ENCODE measurements at regions not wholly inside any gene's neighbourhood (a gene's known extent, or its start where the extent isn't known, plus 50 kb on each side); places are given as distances from the start of the nearest gene placed in this dataset.
A peak's percentile ranks its signal among the peaks of the same experiment; 100 is the strongest.
"Not testable (repeated sequence)": the region's sequence is repeated elsewhere in the genome, so short reads cannot be mapped to it uniquely, and the experiment has no call there.

GRCh38 chr14:89697281-89698060, 257.1 kb downstream of the EFCAB11 start:
- DNase-seq: no peak

DNA sequence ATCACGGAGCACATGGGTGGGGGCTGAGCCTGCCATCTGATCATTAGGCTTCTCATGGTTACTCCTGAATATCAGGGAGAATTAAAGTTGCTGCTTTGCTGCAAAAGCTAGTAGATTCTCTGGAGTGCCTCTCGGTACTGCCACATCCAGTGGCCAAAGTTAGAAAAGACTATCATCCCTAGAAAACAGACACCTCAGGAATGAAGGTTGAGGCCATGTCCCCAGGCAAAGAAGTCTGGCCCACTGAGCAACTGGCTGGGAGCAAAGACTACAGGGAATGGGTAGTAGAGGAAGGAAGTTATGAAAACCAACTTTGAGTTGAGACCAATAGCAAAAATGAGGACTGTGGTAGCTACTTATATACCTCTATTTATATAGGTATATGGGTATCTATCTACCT, 258.7 kb downstream of the EFCAB11 start:
- no peak for DNase-seq

DNA sequence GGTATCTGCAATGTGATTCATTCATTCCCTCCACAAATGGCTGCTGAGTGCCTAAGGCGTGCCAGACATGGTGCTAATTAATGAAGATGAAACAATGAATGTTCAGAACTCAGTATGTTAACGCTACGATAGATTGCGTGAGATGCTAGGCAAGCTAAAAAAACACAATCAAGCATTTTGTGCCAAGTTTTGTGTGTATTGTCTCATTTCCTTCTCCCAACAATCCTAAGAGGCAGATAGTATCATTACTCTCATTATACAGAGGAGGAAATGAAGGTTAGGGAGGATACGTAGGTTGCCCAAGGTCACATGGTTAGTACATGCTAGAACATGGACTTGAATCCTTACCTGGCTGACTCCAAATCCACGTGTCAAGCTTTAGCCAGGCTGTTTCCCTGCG, 264.4 kb downstream of the EFCAB11 start:
- DNase-seq: no peak

- not testable (repeated sequence) for DNase-seq
These were observed 264.8 kb downstream of the EFCAB11 start for GRCh38 chr14:89689711-89690110.

- DNase-seq: peak in 1 of 2 donors; percentile 15
These were observed 265.9 kb downstream of the EFCAB11 start for GRCh38 chr14:89688507-89689211.

DNA sequence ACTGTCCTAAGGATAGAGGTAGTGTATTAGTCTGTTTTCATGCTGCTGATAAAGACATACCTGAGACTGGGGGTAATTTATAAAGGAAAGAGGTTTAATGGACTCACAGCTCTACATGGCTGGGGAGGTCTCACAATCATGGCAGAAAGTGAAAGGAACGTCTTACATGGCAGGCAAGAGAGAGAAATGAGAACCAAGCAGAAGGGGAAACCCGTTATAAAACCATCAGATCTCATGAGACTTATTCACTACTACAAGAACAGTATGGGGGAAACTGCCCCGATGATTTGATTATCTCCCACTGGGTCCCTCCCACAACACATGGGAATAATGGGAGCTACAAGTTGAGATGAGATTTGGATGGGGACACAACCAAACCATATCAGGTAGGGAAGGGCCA, 267.4 kb downstream of the EFCAB11 start:
- DNase-seq: peak in 1 of 2 donors; percentile 25

DNA sequence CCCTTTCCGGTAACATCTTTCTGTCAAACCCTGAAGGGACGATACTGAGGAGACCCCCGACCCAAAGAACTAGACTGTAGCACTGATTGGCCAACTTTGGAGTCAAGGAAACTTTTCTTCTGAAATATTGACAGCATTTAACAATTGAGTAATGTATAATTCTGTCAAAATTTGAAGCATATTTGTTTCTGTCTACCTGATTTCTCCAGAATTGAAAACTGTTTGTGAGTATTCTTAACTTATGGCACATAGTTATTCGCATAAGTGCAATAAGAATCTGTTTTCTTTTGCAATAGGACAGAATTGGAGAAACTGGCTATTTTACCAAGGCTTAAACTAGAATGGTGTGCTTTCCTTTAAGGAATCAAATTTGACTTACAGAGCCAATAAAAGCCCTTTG, 267.1 kb upstream of the FOXN3 start:
- DNase-seq: no peak

GRCh38 chr14:89681086-89682018, 264.3 kb upstream of the FOXN3 start:
- peak; percentile 48 to 54 for DNase-seq

DNA sequence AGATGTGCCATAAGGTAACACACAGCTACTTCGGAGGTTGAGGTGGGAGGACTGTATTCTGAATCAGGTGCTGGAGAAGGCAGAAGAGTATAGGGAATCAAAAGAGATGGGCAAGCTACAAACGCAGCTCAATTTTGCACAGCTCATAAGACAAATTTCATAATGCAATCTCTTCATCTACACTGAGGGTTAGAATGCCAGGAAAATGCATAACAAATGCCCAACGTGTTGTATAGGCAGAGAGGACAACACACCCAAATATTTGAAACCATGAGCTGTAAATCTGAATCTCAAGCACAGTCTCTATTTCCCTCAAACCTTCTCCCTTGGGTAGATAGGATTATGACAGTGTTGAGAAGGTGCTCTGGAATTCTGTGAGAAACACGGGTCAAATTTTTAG, 263.1 kb upstream of the FOXN3 start:
- DNase-seq: no peak

DNA sequence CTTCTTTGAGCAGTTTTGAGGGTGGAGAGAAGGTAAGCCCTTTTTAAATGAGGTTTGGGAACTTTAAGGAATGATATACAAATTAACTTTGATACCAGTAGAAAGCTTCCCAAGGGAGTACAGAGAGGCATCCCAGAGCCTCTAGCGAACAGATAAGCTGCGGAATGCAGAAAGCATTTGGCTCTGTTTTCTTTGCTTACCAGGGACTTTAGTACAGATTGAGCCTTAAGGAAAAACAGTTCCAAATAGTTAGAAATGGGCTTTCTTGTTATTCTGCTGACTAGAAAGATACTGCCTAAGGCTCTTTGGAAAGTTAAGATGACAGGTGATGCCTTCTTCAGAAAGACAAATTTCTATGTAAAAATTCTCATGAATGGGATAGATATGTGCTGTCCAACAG, 261.7 kb upstream of the FOXN3 start:
- DNase-seq: no peak

- DNase-seq: no peak
These were observed 258.6 kb upstream of the FOXN3 start for GRCh38 chr14:89675590-89675989.

DNA sequence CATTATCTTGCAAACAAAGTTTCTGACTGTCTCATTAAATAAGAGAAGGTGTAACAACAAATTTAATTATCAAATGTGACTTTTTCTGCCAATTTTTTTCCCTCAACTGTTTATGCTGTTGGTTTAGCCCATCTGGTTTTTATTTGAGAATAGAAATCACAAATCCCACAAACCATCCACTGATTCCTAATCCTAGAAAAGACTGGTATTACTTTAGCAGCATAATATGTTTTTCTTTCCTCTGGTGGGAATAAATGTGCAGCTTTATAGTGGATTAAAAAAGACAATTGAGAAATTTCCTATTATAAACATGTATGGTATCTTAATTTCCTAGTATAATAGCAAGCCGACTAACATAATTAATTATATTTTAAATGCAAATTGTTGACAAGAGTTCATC, 257.9 kb upstream of the FOXN3 start:
- DNase-seq: no peak

DNA sequence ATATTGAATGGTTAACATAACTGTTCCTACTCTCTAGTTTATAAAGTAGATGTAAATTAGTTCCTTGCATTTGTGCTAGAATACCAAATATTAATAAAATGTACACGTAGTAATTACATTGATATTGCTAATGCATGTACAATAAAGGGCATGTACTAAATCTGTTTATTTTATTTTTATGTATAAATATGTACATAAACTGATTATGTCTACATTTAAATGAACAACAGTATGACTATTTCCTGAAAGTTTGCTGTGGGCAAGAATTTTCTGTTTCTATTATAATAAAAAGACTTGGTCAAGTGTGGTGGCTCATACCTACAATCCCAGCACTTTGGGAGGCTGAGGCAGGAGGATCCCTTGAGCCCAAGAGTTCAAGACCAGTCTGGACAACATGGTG, 257.2 kb upstream of the FOXN3 start:
- no peak for DNase-seq

GRCh38 chr14:89673512-89674225, 256.6 kb upstream of the FOXN3 start:
- DNase-seq: no peak

DNA sequence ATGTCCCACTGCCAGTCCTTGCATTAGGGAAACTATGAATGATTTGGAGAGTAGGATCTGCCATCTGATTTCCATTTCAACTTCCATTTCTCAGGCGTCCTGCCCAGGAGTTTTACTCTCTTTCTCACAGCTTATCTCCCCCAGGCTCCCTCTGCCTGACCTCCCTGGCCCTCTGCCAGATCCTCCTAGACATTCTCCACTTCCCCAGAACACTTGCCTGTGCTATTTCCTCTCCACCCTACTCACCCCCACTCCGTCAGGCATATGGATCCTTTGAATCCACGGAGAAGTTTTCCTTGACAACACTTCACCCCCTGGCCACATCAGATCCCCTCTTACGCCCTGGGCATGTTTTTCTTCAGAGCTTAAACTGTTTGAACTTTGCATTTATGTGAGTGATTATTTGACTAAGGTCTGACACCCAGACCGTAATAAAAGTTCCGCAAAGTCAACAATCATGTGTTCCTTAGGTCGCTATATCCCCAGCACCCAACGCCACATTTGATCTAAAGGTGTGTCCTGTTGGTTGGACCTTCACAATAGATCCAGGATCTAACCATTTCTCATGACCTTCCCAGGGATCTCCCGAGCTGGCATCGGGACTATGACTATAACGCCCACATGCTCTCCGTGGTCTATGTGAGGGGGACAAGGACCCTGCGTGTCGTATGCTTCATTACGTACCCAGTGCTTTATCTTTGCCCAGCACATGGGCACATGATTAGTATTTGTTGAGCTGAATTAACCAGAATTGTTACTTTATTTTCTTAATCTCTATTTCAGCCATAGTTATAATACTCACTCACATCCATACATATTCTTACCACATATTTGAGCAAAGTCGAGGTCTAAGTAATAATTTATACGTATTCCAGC, 255.8 kb upstream of the FOXN3 start:
- peak in 1 of 2 donors; percentile 11 for DNase-seq

- DNase-seq: peak; percentile 56 to 82
These were observed 252.2 kb upstream of the FOXN3 start for GRCh38 chr14:89669193-89669592.

GRCh38 chr14:89667983-89668382, 250.9 kb upstream of the FOXN3 start:
- DNase-seq: no peak

DNA sequence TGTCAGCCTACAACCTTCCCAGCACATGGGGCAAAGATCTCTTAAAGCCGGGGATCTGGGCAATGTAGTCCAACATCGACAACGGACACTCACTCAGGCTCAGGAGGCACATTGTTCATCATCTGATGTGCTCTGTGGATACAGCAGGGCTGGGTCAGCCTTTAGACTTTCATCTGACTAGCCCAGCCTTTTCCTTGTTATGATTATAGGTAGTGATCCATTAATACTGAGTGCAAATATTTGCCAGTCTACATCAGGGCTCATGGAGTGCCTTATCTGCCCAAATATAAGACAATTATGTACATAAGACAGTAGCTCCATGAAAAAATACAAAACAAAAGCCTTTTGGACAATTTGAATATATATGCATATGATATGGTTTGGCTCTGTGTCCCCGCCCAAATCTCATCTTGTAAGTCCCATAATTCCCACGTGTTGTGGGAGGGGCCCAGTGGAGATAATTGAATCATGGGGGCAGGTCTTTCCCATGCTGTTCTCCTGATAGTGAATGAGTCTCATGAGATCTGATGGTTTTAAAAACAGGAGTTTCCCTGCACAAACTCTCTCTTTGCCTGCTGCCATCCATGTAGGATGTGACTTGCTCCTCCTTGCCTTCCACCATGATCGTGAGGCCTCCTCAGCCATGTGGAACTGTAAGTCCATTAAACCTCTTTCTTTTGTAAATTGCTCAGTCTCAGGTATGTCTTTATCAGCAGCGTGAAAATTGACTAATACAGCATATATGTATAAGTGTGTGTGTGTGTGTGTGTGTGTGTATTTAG, 248.5 kb upstream of the FOXN3 start:
- DNase-seq: not testable (repeated sequence)

- DNase-seq: no peak
These were observed 244.4 kb upstream of the FOXN3 start for GRCh38 chr14:89661392-89661791.

DNA sequence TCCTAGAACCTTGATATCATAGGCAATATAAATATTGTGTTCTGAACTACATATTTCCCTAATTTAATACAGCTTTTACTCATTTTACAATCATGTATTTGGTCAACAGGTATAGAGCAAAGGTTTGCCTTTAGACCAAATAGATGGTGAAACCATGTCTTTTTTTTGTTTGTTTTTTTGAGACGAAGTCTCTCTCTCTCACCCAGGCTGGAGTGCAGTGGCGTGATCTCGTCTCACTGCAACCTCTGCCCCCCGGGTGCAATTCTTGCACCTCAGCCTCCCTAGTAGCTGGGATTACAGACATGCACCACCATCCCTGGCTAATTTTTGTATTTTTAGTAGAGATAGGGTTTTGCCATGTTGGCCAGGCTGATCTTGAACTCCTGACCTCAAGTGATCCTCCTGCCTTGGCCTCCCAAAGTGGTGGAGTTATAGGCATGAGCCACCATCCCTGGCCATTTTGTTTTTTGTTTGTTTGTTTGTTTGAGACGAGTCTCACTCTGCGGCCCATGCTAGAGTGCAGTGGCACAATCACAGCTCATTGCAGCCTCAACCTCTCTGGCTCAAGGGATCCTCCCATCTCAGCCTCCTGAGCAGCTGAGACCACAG, 243.7 kb upstream of the FOXN3 start:
- not testable (repeated sequence) for DNase-seq
